Thyroid gland (tissue), 4 donors: ENCODE measurements at regions not wholly inside any gene's neighbourhood (a gene's known extent, or its start where the extent isn't known, plus 50 kb on each side); places are given as distances from the start of the nearest gene placed in this dataset.

Experiments used
- DNase-seq, 2 donors: peaks; one replicate each; pipeline ENCODE4 v3.0.0-alpha.2; 2019
- H3K27ac ChIP-seq, 3 donors: fragments of 200-600 bp; sonication (generic); 1 replicate in 2 of 3; 2 replicates in 1 of 3; pipeline ENCODE4 v1.5.1; 2016 to 2019; ENCODE audit warnings: mild to moderate bottlenecking in 1 of 3, moderate library complexity in 1 of 3
- H3K27me3 ChIP-seq: fragments of 200-600 bp; sonication (generic); one replicate; pipeline ENCODE4 v1.5.1; 2019
- H3K36me3 ChIP-seq, 2 donors: fragments of 200-600 bp; sonication (generic); one replicate each; pipeline ENCODE4 v1.5.1; 2016 to 2019
- H3K4me1 ChIP-seq, 2 donors: fragments of 200-600 bp; sonication (generic); one replicate each; pipeline ENCODE4 v1.5.1; 2017 to 2019
- H3K4me3 ChIP-seq, 3 donors: fragments of 200-600 bp; sonication (generic); replicated peaks in 1 of 3; 1 replicate in 2 of 3; 2 replicates in 1 of 3; pipeline ENCODE4 v1.5.1; 2016; ENCODE audit warnings: mild to moderate bottlenecking in 1 of 3
- H3K9me3 ChIP-seq: fragments of 200-600 bp; sonication (generic); one replicate; pipeline ENCODE4 v1.5.1; 2017
- POLR2A ChIP-seq, 2 donors: fragments of 450-650 bp; IDR thresholded peaks; one replicate each; pipeline ENCODE4 v1.6.1; 2017; ENCODE audit warnings: antibody characterized with exemption in 2 of 2, mild to moderate bottlenecking in 2 of 2, moderate library complexity in 1 of 2
- whole genome bisulfite sequencing, 2 donors: methylation state at CpG; one replicate each; pipeline ENCODE4 v1.1.5; 2017; 5-methylcytosine and 5-hydroxymethylcytosine counted together
- intact Hi-C: fragments of 100-400 bp; cut with DNase I; formaldehyde crosslinking; loops from one replicate; pipeline ENCODE4 v1.15.1; 2023
- TF ChIP-seq, protein P1 (sequence below), 6 experiments: fragments of 200-600 bp in 3 of 6; fragments of 450-650 bp in 3 of 6; sonication (generic) in 3 of 6; IDR thresholded peaks; one replicate each; pipeline ENCODE4 v1.5.1; 2016 to 2019; ENCODE audit warnings: antibody characterized with exemption in 6 of 6, mild to moderate bottlenecking in 2 of 6, inconsistent platforms in 1 of 6, moderate library complexity in 1 of 6

DNA sequence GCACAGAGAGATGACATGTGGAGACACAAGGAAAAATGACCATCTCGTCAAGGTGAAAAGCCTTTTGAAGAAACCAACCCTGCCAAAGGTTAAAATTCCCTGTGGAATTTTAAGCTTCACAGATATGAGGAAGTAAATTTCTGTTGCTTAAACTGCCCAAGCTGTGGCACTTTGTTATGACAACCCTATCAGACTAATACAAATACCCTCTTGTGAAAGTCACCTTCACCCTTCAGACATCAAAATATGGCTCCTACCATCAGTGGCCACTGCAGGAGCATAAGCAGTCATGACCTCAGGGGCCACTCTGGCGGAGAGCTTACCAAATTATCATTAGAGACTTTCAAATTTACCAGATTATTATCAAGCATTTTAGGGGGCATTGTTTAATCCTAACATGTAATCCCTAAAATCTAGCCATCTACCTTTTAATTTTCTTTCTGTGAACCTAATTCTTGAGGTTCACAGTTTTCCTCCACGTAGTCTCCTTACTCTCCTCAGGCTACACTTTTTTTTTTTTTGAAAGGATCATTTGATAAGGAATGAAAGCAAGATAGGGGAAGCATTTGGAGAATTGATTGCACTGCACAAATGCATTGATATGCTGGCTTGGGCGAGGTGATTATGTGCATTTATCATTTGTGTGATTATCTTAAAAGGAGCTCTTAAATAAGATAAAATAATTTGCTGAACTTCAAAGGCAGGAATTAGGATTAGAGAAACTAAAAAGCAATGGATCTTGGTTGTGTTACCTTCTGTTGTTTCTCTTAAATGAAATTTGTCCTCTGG lies 90.3 kb downstream of the TMEM168 start:
- no peak for TF ChIP-seq POLR2A (IDR thresholded peaks at IDR 0.05)
- TF ChIP-seq, protein P1, sequence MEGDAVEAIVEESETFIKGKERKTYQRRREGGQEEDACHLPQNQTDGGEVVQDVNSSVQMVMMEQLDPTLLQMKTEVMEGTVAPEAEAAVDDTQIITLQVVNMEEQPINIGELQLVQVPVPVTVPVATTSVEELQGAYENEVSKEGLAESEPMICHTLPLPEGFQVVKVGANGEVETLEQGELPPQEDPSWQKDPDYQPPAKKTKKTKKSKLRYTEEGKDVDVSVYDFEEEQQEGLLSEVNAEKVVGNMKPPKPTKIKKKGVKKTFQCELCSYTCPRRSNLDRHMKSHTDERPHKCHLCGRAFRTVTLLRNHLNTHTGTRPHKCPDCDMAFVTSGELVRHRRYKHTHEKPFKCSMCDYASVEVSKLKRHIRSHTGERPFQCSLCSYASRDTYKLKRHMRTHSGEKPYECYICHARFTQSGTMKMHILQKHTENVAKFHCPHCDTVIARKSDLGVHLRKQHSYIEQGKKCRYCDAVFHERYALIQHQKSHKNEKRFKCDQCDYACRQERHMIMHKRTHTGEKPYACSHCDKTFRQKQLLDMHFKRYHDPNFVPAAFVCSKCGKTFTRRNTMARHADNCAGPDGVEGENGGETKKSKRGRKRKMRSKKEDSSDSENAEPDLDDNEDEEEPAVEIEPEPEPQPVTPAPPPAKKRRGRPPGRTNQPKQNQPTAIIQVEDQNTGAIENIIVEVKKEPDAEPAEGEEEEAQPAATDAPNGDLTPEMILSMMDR (IDR thresholded peaks at IDR 0.05) = no peak
- H3K4me1 ChIP-seq = no peaks in the 10 kb centered on the region
- 70 to 87% methylated on average over 4 of the region's 4 CpGs for WGBS, 2 donors
- H3K36me3 ChIP-seq = no peaks in the 10 kb centered on the region
- no peak overlapping the region for H3K4me3 ChIP-seq
- no peaks in the 10 kb centered on the region for H3K9me3 ChIP-seq
- no peaks in the 10 kb centered on the region for H3K27me3 ChIP-seq
- intact Hi-C loops = no loop called here
- DNase-seq = no peak
- no peak overlapping the region for H3K27ac ChIP-seq

DNA sequence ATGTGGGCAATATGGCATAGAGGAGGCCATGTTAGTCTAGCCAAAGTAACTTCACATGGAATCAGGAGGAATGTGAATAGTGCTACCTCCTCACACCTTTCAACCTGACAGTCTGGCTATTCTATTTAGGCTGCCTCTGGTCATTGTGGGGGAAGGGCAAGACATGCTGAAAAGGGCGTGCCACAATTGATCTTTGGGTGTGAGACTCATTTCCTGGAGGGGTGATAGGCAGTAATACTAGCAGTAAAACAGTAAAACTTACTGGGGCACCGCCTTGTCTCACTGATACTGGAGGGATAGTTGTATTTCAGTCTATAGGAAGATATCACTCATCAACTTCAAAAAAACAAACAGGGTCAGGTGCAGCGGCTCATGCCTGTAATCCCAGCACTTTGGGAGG lies 88.7 kb downstream of the TMEM168 start:
- H3K4me3 ChIP-seq = no peak overlapping the region
- no peak for DNase-seq
- 70 to 91% methylated on average over 3 of the region's 3 CpGs for WGBS, 2 donors
- H3K4me1 ChIP-seq = no peaks in the 10 kb centered on the region
- intact Hi-C loops = no loop called here
- TF ChIP-seq POLR2A (IDR thresholded peaks at IDR 0.05) = no peak
- TF ChIP-seq, protein P1 (IDR thresholded peaks at IDR 0.05) = no peak
- no peak overlapping the region for H3K27ac ChIP-seq
- no peaks in the 10 kb centered on the region for H3K9me3 ChIP-seq
- no peaks in the 10 kb centered on the region for H3K36me3 ChIP-seq
- no peaks in the 10 kb centered on the region for H3K27me3 ChIP-seq

DNA sequence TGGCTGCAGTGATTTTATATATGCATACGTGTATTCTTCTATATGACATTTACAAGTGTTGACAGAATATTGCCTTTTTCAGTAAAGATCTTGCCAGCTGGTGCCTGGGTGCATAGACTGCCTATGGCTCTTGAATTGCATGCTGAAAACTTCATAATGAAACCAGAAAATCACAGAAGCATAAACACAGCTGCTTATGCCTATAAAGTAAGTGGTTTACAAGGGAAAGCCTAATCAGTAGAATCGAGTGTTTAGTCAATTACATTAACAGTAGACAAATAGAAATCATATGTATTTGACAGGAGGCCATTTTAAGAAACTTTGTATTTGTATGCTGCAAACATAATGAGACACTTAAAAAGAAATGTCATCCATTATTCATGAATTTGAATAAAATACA lies 82.5 kb downstream of the TMEM168 start:
- 86 to 88% methylated on average over 2 of the region's 2 CpGs for WGBS, 2 donors
- no peaks in the 10 kb centered on the region for H3K27me3 ChIP-seq
- H3K9me3 ChIP-seq = no peaks in the 10 kb centered on the region
- H3K4me1 ChIP-seq = no peaks in the 10 kb centered on the region
- TF ChIP-seq, protein P1 (IDR thresholded peaks at IDR 0.05) = no peak
- no peak for TF ChIP-seq POLR2A (IDR thresholded peaks at IDR 0.05)
- no peak overlapping the region for H3K4me3 ChIP-seq
- no peak for DNase-seq
- no peak overlapping the region for H3K27ac ChIP-seq
- H3K36me3 ChIP-seq = no peaks in the 10 kb centered on the region
- intact Hi-C loops = no loop called here

DNA sequence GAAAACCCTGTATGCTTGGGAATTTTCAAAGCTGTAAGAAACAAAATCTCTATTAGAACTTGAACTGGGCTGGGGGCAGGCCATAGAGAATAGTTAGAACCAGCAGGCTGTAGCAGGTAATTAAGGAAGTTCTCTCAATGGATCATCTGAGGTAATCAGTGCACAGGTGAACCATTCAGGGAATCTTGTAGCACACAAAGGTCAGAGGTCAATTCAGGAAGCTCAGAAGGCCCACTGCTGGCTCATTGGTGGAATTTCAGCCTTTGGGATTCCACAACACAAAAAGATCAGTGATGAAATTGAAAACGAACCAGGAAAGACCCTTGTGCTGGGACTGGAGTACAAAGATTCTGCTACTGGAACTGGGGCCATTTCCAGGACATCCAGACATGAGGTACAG lies 82.0 kb downstream of the TMEM168 start:
- Histone ChIP-seq H3K27me3 (no peaks in the 10 kb centered on the region), H3K27ac (no peak overlapping the region), H3K4me3 (no peak overlapping the region), H3K9me3 (no peaks in the 10 kb centered on the region), H3K36me3 (no peaks in the 10 kb centered on the region), H3K4me1 (no peaks in the 10 kb centered on the region)
- intact Hi-C loops = no loop called here
- WGBS, 2 donors = 57 to 70% methylated on average over 1 of the region's 1 CpG
- TF ChIP-seq POLR2A (IDR thresholded peaks at IDR 0.05) = no peak
- TF ChIP-seq, protein P1 (IDR thresholded peaks at IDR 0.05) = no peak
- DNase-seq = no peak
